HG02884 (cell line): ENCODE measurements at regions not wholly inside any gene's neighbourhood (a gene's known extent, or its start where the extent isn't known, plus 50 kb on each side); places are given as distances from the start of the nearest gene placed in this dataset.
A peak's percentile ranks its signal among the peaks of the same experiment; 100 is the strongest.
"Not testable (repeated sequence)": the region's sequence is repeated elsewhere in the genome, so short reads cannot be mapped to it uniquely, and the experiment has no call there.

Experiments
- ATAC-seq: cut with Tn5 transposase; IDR thresholded peaks from one replicate; pipeline ENCODE4 v1.9.1; 2021; ENCODE audit warnings: mild to moderate bottlenecking, moderate library complexity; ENCODE audit not compliant: unreplicated experiment

DNA sequence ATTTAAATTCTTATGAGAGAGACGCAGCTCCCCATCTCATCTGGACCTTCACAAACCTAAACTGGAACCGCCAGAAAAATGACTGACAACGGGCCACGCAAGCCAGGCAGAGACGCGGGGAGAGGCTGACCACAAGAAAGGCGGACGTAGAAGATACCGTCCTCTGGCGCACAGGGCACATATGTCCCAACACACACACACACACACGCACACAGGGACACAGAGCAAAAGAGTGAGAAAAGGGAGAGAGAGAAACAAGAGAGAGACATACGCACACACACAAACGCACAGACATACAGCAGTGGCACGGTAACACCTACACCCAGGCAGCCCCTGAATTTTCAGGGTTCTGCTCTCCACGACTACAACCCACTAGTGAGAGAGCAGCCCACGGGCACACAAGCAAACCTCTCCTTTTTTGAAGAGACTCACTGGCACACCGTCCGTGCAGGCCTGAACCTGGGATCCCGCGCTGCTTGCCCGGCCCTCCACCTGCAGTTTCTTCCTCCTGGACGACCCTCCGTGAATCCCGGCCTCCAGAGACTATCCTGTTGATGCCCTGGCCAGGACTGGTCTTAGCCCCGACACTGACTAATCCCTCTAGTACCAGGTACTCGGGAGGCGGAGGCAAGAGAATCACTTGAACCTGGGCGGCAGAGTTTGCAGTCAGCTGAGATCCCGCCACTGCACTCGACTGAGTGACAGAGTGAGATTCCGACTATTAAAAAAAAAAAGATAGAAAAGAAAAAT, 156.5 kb upstream of the ZNF337 start:
- ATAC-seq: not testable (repeated sequence)

GRCh38 chr20:25850133-25850532, 153.5 kb upstream of the ZNF337 start:
- not testable (repeated sequence) for ATAC-seq

GRCh38 chr20:25848222-25848621, 151.6 kb upstream of the ZNF337 start:
- no peak for ATAC-seq

GRCh38 chr20:25844640-25845039, 148.0 kb upstream of the ZNF337 start:
- ATAC-seq: not testable (repeated sequence)

GRCh38 chr20:25813511-25813910, 116.9 kb upstream of the ZNF337 start:
- ATAC-seq: not testable (repeated sequence)

GRCh38 chr20:25798174-25798993, 101.7 kb upstream of the ZNF337 start:
- not testable (repeated sequence) for ATAC-seq

DNA sequence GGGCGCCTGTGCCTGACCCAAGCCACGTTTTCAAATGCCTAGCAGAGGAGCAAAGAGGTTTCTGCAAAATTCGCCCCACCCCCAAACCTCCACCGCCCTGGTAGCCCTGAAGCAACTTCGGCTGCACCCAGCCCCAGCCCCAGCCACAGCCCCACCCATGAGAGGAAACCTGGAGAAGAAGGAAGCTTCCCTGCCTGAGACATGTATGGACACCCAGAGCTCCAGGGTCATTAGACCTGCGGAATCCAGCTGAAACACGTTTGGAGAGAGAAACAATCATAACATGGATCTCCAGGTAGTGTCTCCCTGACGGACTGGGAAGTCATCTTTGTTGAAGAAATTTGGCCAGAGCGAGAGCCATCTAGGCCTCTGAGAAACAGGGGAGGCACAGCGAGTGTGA, 100.4 kb upstream of the ZNF337 start:
- ATAC-seq: not testable (repeated sequence)

GRCh38 chr20:25777241-25777640, 80.6 kb upstream of the ZNF337 start:
- not testable (repeated sequence) for ATAC-seq

- not testable (repeated sequence) for ATAC-seq
Measured at GRCh38 chr20:25774711-25775110, 78.1 kb upstream of the ZNF337 start.

GRCh38 chr20:25774203-25774602, 77.5 kb upstream of the ZNF337 start:
- not testable (repeated sequence) for ATAC-seq

GRCh38 chr20:25772437-25772836, 75.8 kb upstream of the ZNF337 start:
- ATAC-seq: not testable (repeated sequence)

GRCh38 chr20:25771818-25772217, 75.2 kb upstream of the ZNF337 start:
- ATAC-seq: not testable (repeated sequence)

DNA sequence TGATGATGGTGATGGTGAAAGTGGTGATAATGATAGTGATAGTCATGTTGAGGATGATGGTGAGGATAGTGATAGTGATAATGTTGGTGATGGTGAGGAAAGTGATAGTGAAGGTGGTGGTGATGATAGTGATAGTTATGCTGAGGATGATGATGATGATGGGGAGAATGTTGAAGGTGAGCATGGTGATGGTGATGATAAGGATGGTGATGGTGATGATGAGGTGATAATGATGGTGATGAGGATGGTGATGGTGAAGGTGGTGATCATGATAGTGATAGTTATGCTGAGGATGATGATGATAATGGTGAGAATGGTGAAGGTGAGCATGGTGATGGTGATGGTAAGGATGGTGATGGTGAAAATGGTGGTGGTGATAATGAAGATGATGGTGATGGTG, 64.9 kb upstream of the ZNF337 start:
- ATAC-seq: no peak

- ATAC-seq: not testable (repeated sequence)
Measured at GRCh38 chr20:25761046-25761445, 64.4 kb upstream of the ZNF337 start.

DNA sequence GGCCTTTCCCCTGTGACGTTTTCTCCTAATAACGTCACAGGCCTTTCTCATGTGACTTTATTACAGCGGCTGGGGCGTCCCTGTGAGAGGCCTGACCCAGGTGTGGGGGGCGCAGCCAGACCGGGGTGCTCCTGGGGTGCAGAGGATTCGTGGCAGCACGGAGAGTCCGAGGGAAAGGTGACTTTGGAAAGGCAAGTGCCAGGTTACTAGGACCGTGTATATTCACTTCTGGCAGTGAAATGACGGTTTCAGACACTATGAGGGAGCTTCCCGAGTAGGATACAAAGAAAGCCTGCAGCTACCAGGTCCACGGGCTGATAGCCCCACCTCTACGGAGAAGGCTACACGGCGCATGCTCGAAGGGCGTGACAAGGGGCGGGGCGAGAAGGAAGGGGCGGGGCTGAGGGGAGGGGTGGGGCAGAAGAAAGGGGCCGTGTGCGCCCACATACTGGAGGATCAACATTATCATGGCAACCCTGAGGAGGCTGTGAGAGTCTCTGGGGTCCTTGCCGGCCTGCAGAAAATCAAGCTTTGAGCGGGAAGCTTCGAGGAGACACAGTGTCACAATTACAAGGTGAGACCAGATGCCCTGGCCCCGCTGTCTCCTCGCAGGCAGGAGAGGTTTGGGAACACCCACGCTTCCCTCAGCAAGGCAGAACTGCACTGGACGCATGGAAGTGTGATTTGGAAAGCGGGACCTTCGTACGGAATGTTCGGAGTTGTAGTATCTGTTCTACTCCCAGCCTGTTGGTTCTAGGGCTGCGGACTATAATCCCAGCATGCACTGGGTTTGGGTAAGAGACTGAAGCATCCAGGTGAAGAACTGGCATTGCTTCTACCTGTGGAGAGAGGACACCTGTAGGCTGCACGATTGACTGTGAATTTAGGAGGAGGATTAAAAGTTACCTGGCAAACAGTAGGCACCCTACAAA, 54.4 kb upstream of the ZNF337 start:
- ATAC-seq: peak; percentile 91

DNA sequence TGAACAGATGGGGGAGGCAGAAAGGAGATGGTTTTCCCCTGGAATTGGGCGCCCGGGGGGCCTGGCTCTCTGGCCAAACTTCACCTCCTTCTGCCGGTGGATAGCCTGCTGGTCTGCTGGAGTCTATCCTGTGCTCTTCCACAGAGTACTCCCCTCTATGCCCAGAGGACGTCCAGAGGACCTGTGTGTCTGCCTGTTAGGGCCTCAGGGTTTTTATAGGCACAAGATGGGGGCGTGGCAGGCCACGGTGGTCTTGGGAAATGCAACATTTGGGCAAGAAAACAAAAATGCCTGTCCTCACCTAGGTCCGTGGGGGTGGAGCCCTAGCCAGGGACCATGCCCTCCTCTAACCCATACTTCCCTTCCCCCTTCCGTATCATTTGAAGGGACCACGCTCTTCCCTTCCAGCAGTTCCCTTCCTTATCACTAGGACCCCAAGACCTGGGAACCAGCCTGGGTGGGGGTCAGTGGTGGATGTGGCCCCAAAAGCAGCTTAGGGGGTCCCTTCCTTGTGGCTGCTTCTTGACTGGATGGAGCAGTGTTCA, 53.6 kb upstream of the ZNF337 start:
- no peak for ATAC-seq

DNA sequence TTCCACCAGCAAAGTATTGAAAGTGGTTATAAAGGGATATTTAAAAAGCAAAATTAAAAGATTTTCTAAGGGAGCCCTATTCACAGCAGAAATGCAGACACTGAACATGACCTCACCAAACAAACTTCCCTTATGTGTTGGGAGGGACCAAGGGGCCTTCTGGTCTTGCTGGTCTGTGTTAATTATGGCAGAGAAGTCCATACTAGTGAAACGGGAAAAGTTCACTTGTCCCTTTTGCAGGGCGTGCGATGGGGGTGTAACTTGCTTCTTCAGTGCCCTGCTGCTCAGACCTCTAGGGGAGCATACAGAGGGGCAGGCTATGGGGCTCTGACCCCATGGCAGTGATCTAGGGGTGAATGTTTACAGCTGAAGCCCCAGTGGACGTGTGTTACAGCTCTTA, 53.0 kb upstream of the ZNF337 start:
- no peak for ATAC-seq
